ENCODE measurements at regions not wholly inside any gene's neighbourhood (a gene's known extent, or its start where the extent isn't known, plus 50 kb on each side); places are given as distances from the start of the nearest gene placed in this dataset.

GRCh38 chr14:62213516-62213915, 451.3 kb downstream of the SNAPC1 start:
- no peak for TF ChIP-seq POLR2A (IDR thresholded peaks at IDR 0.05)
- TF ChIP-seq CTCF (IDR thresholded peaks at IDR 0.05): no peak

All from body of pancreas (tissue), 4 donors.